ENCODE measurements at regions not wholly inside any gene's neighbourhood (a gene's known extent, or its start where the extent isn't known, plus 50 kb on each side); places are given as distances from the start of the nearest gene placed in this dataset.
"Not testable (repeated sequence)": the region's sequence is repeated elsewhere in the genome, so short reads cannot be mapped to it uniquely, and the experiment has no call there.

GRCh38 chr5:25295067-25295466, 650.3 kb upstream of the CDH10 start:
- DNase-seq (ENCODE audit: extremely low read depth in 1 of 11, low read depth in 9 of 11, low spot score in 4 of 11), result no peak

GRCh38 chr5:25289766-25290165, 645.0 kb upstream of the CDH10 start:
- DNase-seq (ENCODE audit: extremely low read depth in 1 of 11, low read depth in 9 of 11, low spot score in 4 of 11), result not testable (repeated sequence)

GRCh38 chr5:25286319-25286718, 641.5 kb upstream of the CDH10 start:
- DNase-seq (ENCODE audit: extremely low read depth in 1 of 11, low read depth in 9 of 11, low spot score in 4 of 11), result no peak

GRCh38 chr5:25285136-25285535, 640.4 kb upstream of the CDH10 start:
- DNase-seq (ENCODE audit: extremely low read depth in 1 of 11, low read depth in 9 of 11, low spot score in 4 of 11), result peak in 2 of 11 donors; percentile 2 to 9

- not testable (repeated sequence) for DNase-seq (ENCODE audit: extremely low read depth in 1 of 11, low read depth in 9 of 11, low spot score in 4 of 11)
Observed at GRCh38 chr5:25263507-25263906, 618.7 kb upstream of the CDH10 start.

GRCh38 chr5:25262221-25262620, 617.4 kb upstream of the CDH10 start:
- no peak for DNase-seq (ENCODE audit: extremely low read depth in 1 of 11, low read depth in 9 of 11, low spot score in 4 of 11)

- no peak for DNase-seq (ENCODE audit: extremely low read depth in 1 of 11, low read depth in 9 of 11, low spot score in 4 of 11)
Observed at GRCh38 chr5:25255128-25255527, 610.4 kb upstream of the CDH10 start.

GRCh38 chr5:25241981-25242380, 597.2 kb upstream of the CDH10 start:
- no peak for DNase-seq (ENCODE audit: extremely low read depth in 1 of 11, low read depth in 9 of 11, low spot score in 4 of 11)

GRCh38 chr5:25238720-25239119, 593.9 kb upstream of the CDH10 start:
- DNase-seq (ENCODE audit: extremely low read depth in 1 of 11, low read depth in 9 of 11, low spot score in 4 of 11), result not testable (repeated sequence)

GRCh38 chr5:25224316-25224982, 579.7 kb upstream of the CDH10 start:
- no peak for DNase-seq (ENCODE audit: extremely low read depth in 1 of 11, low read depth in 9 of 11, low spot score in 4 of 11)

GRCh38 chr5:25199902-25200301, 555.1 kb upstream of the CDH10 start:
- DNase-seq (ENCODE audit: extremely low read depth in 1 of 11, low read depth in 9 of 11, low spot score in 4 of 11), result not testable (repeated sequence)

- no peak for DNase-seq (ENCODE audit: extremely low read depth in 1 of 11, low read depth in 9 of 11, low spot score in 4 of 11)
Observed at GRCh38 chr5:25190521-25191000, 545.8 kb upstream of the CDH10 start.

- DNase-seq (ENCODE audit: extremely low read depth in 1 of 11, low read depth in 9 of 11, low spot score in 4 of 11), result no peak
Observed at GRCh38 chr5:25181249-25181648, 536.5 kb upstream of the CDH10 start.

- DNase-seq (ENCODE audit: extremely low read depth in 1 of 11, low read depth in 9 of 11, low spot score in 4 of 11), result not testable (repeated sequence)
Observed at GRCh38 chr5:25162616-25163015, 517.8 kb upstream of the CDH10 start.

GRCh38 chr5:25160891-25161290, 516.1 kb upstream of the CDH10 start:
- no peak for DNase-seq (ENCODE audit: extremely low read depth in 1 of 11, low read depth in 9 of 11, low spot score in 4 of 11)

- DNase-seq (ENCODE audit: extremely low read depth in 1 of 11, low read depth in 9 of 11, low spot score in 4 of 11), result no peak
Observed at GRCh38 chr5:25150819-25151218, 506.0 kb upstream of the CDH10 start.

GRCh38 chr5:25128606-25129005, 483.8 kb upstream of the CDH10 start:
- no peak for DNase-seq (ENCODE audit: extremely low read depth in 1 of 11, low read depth in 9 of 11, low spot score in 4 of 11)

- no peak for DNase-seq (ENCODE audit: extremely low read depth in 1 of 11, low read depth in 9 of 11, low spot score in 4 of 11)
Observed at GRCh38 chr5:25119650-25120049, 474.9 kb upstream of the CDH10 start.

- DNase-seq (ENCODE audit: extremely low read depth in 1 of 11, low read depth in 9 of 11, low spot score in 4 of 11), result no peak
Observed at GRCh38 chr5:25107853-25108252, 463.1 kb upstream of the CDH10 start.

- DNase-seq (ENCODE audit: extremely low read depth in 1 of 11, low read depth in 9 of 11, low spot score in 4 of 11), result no peak
Observed at GRCh38 chr5:25099538-25099937, 454.8 kb upstream of the CDH10 start.

- no peak for DNase-seq (ENCODE audit: extremely low read depth in 1 of 11, low read depth in 9 of 11, low spot score in 4 of 11)
Observed at GRCh38 chr5:25095261-25095660, 450.5 kb upstream of the CDH10 start.

Data from renal cortex interstitium (tissue), 11 donors.